ENCODE measurements at regions not wholly inside any gene's neighbourhood (a gene's known extent, or its start where the extent isn't known, plus 50 kb on each side); places are given as distances from the start of the nearest gene placed in this dataset.

- Histone ChIP-seq H3K4me3 (ENCODE audit: low read depth, low read length) (no peak overlapping the region), H2BK12ac (ENCODE audit: low read length) (no peak overlapping the region), H4K12ac (ENCODE audit: low read depth, low read length) (no peak overlapping the region), H3K27me3 (ENCODE audit: insufficient read depth, low read length) (no peaks in the 10 kb centered on the region), H3K79me2 (ENCODE audit: control insufficient read depth, insufficient read depth, low read length, poor library complexity) (no peaks in the 10 kb centered on the region), H2BK5ac (ENCODE audit: low read depth, low read length, poor library complexity) (no peak overlapping the region), H3K4ac (ENCODE audit: low read depth, low read length) (no peak overlapping the region), H4K8ac (ENCODE audit: low read depth, low read length) (no peak overlapping the region), H3K4me2 (ENCODE audit: low read length) (no peak overlapping the region), H3K23ac (ENCODE audit: low read length) (no peak overlapping the region), H3K14ac (ENCODE audit: low read length) (no peak overlapping the region), H3K9me3 (ENCODE audit: insufficient read depth, low read depth, low read length) (no peaks in the 10 kb centered on the region), H3K18ac (ENCODE audit: low read length) (no peak overlapping the region), H2AFZ (ENCODE audit: insufficient read depth, low read length, poor library complexity) (no peak overlapping the region), H3K27ac (ENCODE audit: low read depth, low read length) (no peak overlapping the region), H3K79me1 (ENCODE audit: low read length) (no peaks in the 10 kb centered on the region), H3K36me3 (ENCODE audit: control insufficient read depth in 1 of 2, insufficient read depth in 2 of 2, low read length in 2 of 2) (no peaks in the 10 kb centered on the region), H2AK5ac (ENCODE audit: low read length) (no peak overlapping the region), H2BK120ac (ENCODE audit: insufficient read depth, low read length, poor library complexity) (no peak overlapping the region), H4K91ac (ENCODE audit: low read depth, low read length) (no peak overlapping the region), H3K4me1 (ENCODE audit: control insufficient read depth in 1 of 2, insufficient read depth in 2 of 2, low read length in 2 of 2) (no peaks in the 10 kb centered on the region), H3K9ac (ENCODE audit: low read length) (no peak overlapping the region)
- WGBS (ENCODE audit: extremely low coverage, insufficient coverage, insufficient read length): no CpG with 5 or more reads among the region's 2 CpGs
- no peak for DNase-seq
Observed at GRCh38 chr3:177887475-177887874, 648.8 kb upstream of the KCNMB2 start.

DNA sequence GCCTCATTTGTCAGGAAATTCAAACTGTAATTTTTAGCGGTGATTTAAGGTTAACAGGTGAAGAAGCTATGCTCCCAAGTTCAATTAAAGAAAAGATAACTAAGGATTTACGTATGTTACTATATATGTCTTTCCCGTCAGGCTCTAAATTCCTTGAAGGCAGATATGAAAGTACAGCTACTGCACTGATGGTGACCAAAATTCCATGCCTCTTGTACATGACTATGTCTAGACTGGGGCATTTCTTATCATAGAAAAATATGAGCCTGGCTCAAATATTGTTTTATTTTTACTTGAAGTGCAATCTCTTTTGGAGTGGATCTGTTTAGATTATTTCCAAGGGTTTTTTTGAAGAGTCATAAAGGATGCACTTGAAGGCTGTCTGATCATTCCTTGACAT is 647.1 kb upstream of the KCNMB2 start:
- H3K14ac ChIP-seq (ENCODE audit: low read length): no peak overlapping the region
- H4K12ac ChIP-seq (ENCODE audit: low read depth, low read length): no peak overlapping the region
- H2AK5ac ChIP-seq (ENCODE audit: low read length): no peak overlapping the region
- H3K4ac ChIP-seq (ENCODE audit: low read depth, low read length): no peak overlapping the region
- H3K4me3 ChIP-seq (ENCODE audit: low read depth, low read length): no peak overlapping the region
- WGBS (ENCODE audit: extremely low coverage, insufficient coverage, insufficient read length): no CpG with 5 or more reads among the region's 3 CpGs
- H4K91ac ChIP-seq (ENCODE audit: low read depth, low read length): no peak overlapping the region
- H3K36me3 ChIP-seq (ENCODE audit: control insufficient read depth in 1 of 2, insufficient read depth in 2 of 2, low read length in 2 of 2): no peaks in the 10 kb centered on the region
- no peak overlapping the region for H2BK12ac ChIP-seq (ENCODE audit: low read length)
- H3K79me2 ChIP-seq (ENCODE audit: control insufficient read depth, insufficient read depth, low read length, poor library complexity): no peaks in the 10 kb centered on the region
- H3K4me2 ChIP-seq (ENCODE audit: low read length): no peak overlapping the region
- no peaks in the 10 kb centered on the region for H3K9me3 ChIP-seq (ENCODE audit: insufficient read depth, low read depth, low read length)
- H3K23ac ChIP-seq (ENCODE audit: low read length): no peak overlapping the region
- H3K27me3 ChIP-seq (ENCODE audit: insufficient read depth, low read length): no peaks in the 10 kb centered on the region
- H3K79me1 ChIP-seq (ENCODE audit: low read length): no peaks in the 10 kb centered on the region
- DNase-seq: peak in 1 of 2 donors; percentile 39
- no peaks in the 10 kb centered on the region for H3K4me1 ChIP-seq (ENCODE audit: control insufficient read depth in 1 of 2, insufficient read depth in 2 of 2, low read length in 2 of 2)
- no peak overlapping the region for H3K9ac ChIP-seq (ENCODE audit: low read length)
- no peak overlapping the region for H2BK120ac ChIP-seq (ENCODE audit: insufficient read depth, low read length, poor library complexity)
- H2BK5ac ChIP-seq (ENCODE audit: low read depth, low read length, poor library complexity): no peak overlapping the region
- H3K18ac ChIP-seq (ENCODE audit: low read length): no peak overlapping the region
- no peak overlapping the region for H3K27ac ChIP-seq (ENCODE audit: low read depth, low read length)
- no peak overlapping the region for H4K8ac ChIP-seq (ENCODE audit: low read depth, low read length)
- H2AFZ ChIP-seq (ENCODE audit: insufficient read depth, low read length, poor library complexity): no peak overlapping the region

- Histone ChIP-seq H3K23ac (ENCODE audit: low read length) (no peak overlapping the region), H3K79me1 (ENCODE audit: low read length) (no peaks in the 10 kb centered on the region), H4K12ac (ENCODE audit: low read depth, low read length) (no peak overlapping the region), H3K27ac (ENCODE audit: low read depth, low read length) (no peak overlapping the region), H3K4me2 (ENCODE audit: low read length) (no peak overlapping the region), H3K36me3 (ENCODE audit: control insufficient read depth in 1 of 2, insufficient read depth in 2 of 2, low read length in 2 of 2) (no peaks in the 10 kb centered on the region), H3K14ac (ENCODE audit: low read length) (no peak overlapping the region), H2BK5ac (ENCODE audit: low read depth, low read length, poor library complexity) (no peak overlapping the region), H2BK120ac (ENCODE audit: insufficient read depth, low read length, poor library complexity) (no peak overlapping the region), H2AFZ (ENCODE audit: insufficient read depth, low read length, poor library complexity) (no peak overlapping the region), H3K27me3 (ENCODE audit: insufficient read depth, low read length) (no peaks in the 10 kb centered on the region), H2AK5ac (ENCODE audit: low read length) (no peak overlapping the region), H2BK12ac (ENCODE audit: low read length) (no peak overlapping the region), H3K4me1 (ENCODE audit: control insufficient read depth in 1 of 2, insufficient read depth in 2 of 2, low read length in 2 of 2) (no peaks in the 10 kb centered on the region), H3K4me3 (ENCODE audit: low read depth, low read length) (no peak overlapping the region), H3K18ac (ENCODE audit: low read length) (no peak overlapping the region), H4K91ac (ENCODE audit: low read depth, low read length) (no peak overlapping the region), H3K4ac (ENCODE audit: low read depth, low read length) (no peak overlapping the region), H4K8ac (ENCODE audit: low read depth, low read length) (no peak overlapping the region), H3K79me2 (ENCODE audit: control insufficient read depth, insufficient read depth, low read length, poor library complexity) (no peaks in the 10 kb centered on the region), H3K9ac (ENCODE audit: low read length) (peak overlapping the region; percentile 4), H3K9me3 (ENCODE audit: insufficient read depth, low read depth, low read length) (no peaks in the 10 kb centered on the region)
- no CpG with 5 or more reads among the region's 4 CpGs for WGBS (ENCODE audit: extremely low coverage, insufficient coverage, insufficient read length)
- DNase-seq: no peak
Observed at GRCh38 chr3:177889652-177890358, 646.4 kb upstream of the KCNMB2 start.

GRCh38 chr3:177890359-177890683 is 645.9 kb upstream of the KCNMB2 start:
- Histone ChIP-seq H4K12ac (ENCODE audit: low read depth, low read length) (no peak overlapping the region), H3K4me1 (ENCODE audit: control insufficient read depth in 1 of 2, insufficient read depth in 2 of 2, low read length in 2 of 2) (no peaks in the 10 kb centered on the region), H3K27me3 (ENCODE audit: insufficient read depth, low read length) (no peaks in the 10 kb centered on the region), H2BK12ac (ENCODE audit: low read length) (no peak overlapping the region), H3K14ac (ENCODE audit: low read length) (no peak overlapping the region), H3K4me3 (ENCODE audit: low read depth, low read length) (no peak overlapping the region), H2BK120ac (ENCODE audit: insufficient read depth, low read length, poor library complexity) (no peak overlapping the region), H2AFZ (ENCODE audit: insufficient read depth, low read length, poor library complexity) (no peak overlapping the region), H2BK5ac (ENCODE audit: low read depth, low read length, poor library complexity) (no peak overlapping the region), H3K27ac (ENCODE audit: low read depth, low read length) (no peak overlapping the region), H3K9ac (ENCODE audit: low read length) (no peak overlapping the region), H3K79me2 (ENCODE audit: control insufficient read depth, insufficient read depth, low read length, poor library complexity) (no peaks in the 10 kb centered on the region), H3K9me3 (ENCODE audit: insufficient read depth, low read depth, low read length) (no peaks in the 10 kb centered on the region), H4K8ac (ENCODE audit: low read depth, low read length) (no peak overlapping the region), H3K4ac (ENCODE audit: low read depth, low read length) (no peak overlapping the region), H2AK5ac (ENCODE audit: low read length) (no peak overlapping the region), H4K91ac (ENCODE audit: low read depth, low read length) (no peak overlapping the region), H3K79me1 (ENCODE audit: low read length) (no peaks in the 10 kb centered on the region), H3K23ac (ENCODE audit: low read length) (no peak overlapping the region), H3K4me2 (ENCODE audit: low read length) (no peak overlapping the region), H3K18ac (ENCODE audit: low read length) (no peak overlapping the region), H3K36me3 (ENCODE audit: control insufficient read depth in 1 of 2, insufficient read depth in 2 of 2, low read length in 2 of 2) (no peaks in the 10 kb centered on the region)
- DNase-seq: no peak
- WGBS (ENCODE audit: extremely low coverage, insufficient coverage, insufficient read length): no CpG with 5 or more reads among the region's 2 CpGs

All from trophoblast cell (in vitro differentiated cells and primary cell).